ENCODE measurements at regions not wholly inside any gene's neighbourhood (a gene's known extent, or its start where the extent isn't known, plus 50 kb on each side); places are given as distances from the start of the nearest gene placed in this dataset.

DNA sequence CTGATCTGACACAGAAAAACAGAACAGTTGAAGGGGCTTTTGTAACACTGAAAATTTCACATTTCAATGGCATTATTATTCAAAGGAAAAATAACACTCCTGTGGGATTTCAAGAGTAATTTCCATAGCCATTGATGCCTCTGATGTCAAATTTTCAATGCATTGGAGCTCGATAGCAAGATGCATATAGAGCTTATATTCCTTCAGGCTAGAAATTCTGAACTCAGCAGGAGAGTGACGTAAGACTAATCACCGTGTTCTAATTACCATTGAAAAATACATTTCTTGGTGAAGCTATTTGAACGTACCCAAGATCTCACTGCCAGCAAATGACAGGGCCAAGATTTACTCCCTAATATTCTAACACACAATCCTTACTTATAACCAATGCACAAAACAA lies 854.1 kb upstream of the TMEM132C start:
- TF ChIP-seq, protein P1, sequence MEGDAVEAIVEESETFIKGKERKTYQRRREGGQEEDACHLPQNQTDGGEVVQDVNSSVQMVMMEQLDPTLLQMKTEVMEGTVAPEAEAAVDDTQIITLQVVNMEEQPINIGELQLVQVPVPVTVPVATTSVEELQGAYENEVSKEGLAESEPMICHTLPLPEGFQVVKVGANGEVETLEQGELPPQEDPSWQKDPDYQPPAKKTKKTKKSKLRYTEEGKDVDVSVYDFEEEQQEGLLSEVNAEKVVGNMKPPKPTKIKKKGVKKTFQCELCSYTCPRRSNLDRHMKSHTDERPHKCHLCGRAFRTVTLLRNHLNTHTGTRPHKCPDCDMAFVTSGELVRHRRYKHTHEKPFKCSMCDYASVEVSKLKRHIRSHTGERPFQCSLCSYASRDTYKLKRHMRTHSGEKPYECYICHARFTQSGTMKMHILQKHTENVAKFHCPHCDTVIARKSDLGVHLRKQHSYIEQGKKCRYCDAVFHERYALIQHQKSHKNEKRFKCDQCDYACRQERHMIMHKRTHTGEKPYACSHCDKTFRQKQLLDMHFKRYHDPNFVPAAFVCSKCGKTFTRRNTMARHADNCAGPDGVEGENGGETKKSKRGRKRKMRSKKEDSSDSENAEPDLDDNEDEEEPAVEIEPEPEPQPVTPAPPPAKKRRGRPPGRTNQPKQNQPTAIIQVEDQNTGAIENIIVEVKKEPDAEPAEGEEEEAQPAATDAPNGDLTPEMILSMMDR (conservative IDR thresholded peaks at IDR 0.05), result no peak
- no peak for TF ChIP-seq EZH2 (IDR thresholded peaks at IDR 0.05; ENCODE audit: low read depth)
